B cell (primary cell): ENCODE measurements at regions not wholly inside any gene's neighbourhood (a gene's known extent, or its start where the extent isn't known, plus 50 kb on each side); places are given as distances from the start of the nearest gene placed in this dataset.

Source experiments
- ATAC-seq: fragments of 200-7000 bp; cut with Tn5 transposase; one replicate; pipeline ENCODE4 v1.10.0; 2021; ENCODE audit warnings: low read depth, mild to moderate bottlenecking, moderate number of reproducible peaks, moderate library complexity
- CTCF ChIA-PET: fragments of 350-600 bp; sonication (Branson Sonifier 250); formaldehyde crosslinking; loops from one replicate; lab custom pipeline; 2021; ENCODE audit warnings: antibody characterized with exemption, inconsistent platforms; lab: Charles Lee
- POLR2A ChIA-PET: fragments of 350-600 bp; sonication (Branson Sonifier 250); formaldehyde crosslinking; loops from one replicate; lab custom pipeline; 2021; ENCODE audit warnings: antibody characterized with exemption; lab: Charles Lee
- DNase-seq: peaks from one replicate; pipeline ENCODE4 v3.0.0; 2013
- H2AFZ ChIP-seq: 2 replicates; pipeline ENCODE4 v1.6.1; 2012; ENCODE audit warnings: mild to moderate bottlenecking, low read depth, low read length; ENCODE audit not compliant: insufficient read depth, poor library complexity, severe bottlenecking
- H3K27ac ChIP-seq, 2 donors: 1 replicate in 1 of 2; 2 replicates in 1 of 2; pipeline ENCODE4 v1.5.1; 2012 to 2013; ENCODE audit warnings: low read length in 2 of 2, mild to moderate bottlenecking in 2 of 2, moderate library complexity in 1 of 2
- H3K27me3 ChIP-seq, 4 experiments: fragments of 200-600 bp in 1 of 4; sonication (generic) in 1 of 4; replicated peaks in 1 of 4; 1 replicate in 2 of 4; 2 replicates in 2 of 4; pipeline versions ENCODE4 v1.6.1 to v1.7.0; 2013 to 2016; ENCODE audit warnings: low read length in 3 of 4, mild to moderate bottlenecking in 2 of 4, mixed read lengths in 1 of 4, moderate library complexity in 1 of 4; ENCODE audit not compliant: insufficient read depth in 4 of 4, control insufficient read depth in 3 of 4; ENCODE audit errors: control extremely low read depth in 1 of 4
- H3K36me3 ChIP-seq, 2 experiments: replicated peaks in 1 of 2; 1 replicate in 1 of 2; 2 replicates in 1 of 2; pipeline versions ENCODE4 v1.6.1 to v1.7.1; 2013; ENCODE audit warnings: low read length in 1 of 2; ENCODE audit not compliant: insufficient read depth in 2 of 2, control insufficient read depth in 1 of 2; ENCODE audit errors: control extremely low read depth in 1 of 2, extremely low read depth in 1 of 2
- H3K4me1 ChIP-seq, 2 donors: fragments of 200-600 bp in 1 of 2; sonication (generic) in 1 of 2; 1 replicate in 1 of 2; 2 replicates in 1 of 2; pipeline versions ENCODE4 v1.5.1 to v1.6.1; 2013 to 2017; ENCODE audit warnings: low read length in 2 of 2; ENCODE audit not compliant: control insufficient read depth in 2 of 2, insufficient read depth in 2 of 2
- H3K4me2 ChIP-seq: replicated peaks from 2 replicates; pipeline ENCODE3; 2012; ENCODE audit warnings: mild to moderate bottlenecking, low read depth, low read length; ENCODE audit not compliant: poor library complexity, severe bottlenecking
- H3K4me3 ChIP-seq, 5 experiments: fragments of 200-600 bp in 1 of 5; sonication (generic) in 1 of 5; 1 replicate in 3 of 5; 2 replicates in 2 of 5; pipeline versions ENCODE4 v1.5.1 to v1.7.0; 2011 to 2016; ENCODE audit warnings: low read length in 4 of 5, mild to moderate bottlenecking in 4 of 5, low read depth in 2 of 5, control low read depth in 1 of 5, moderate library complexity in 1 of 5; ENCODE audit not compliant: insufficient read depth in 1 of 5; ENCODE audit errors: control extremely low read depth in 1 of 5, extremely low read depth in 1 of 5
- H3K79me2 ChIP-seq: fragments of 200-600 bp; sonication (generic); one replicate; pipeline ENCODE4 v1.6.0; 2016; ENCODE audit warnings: low read length; ENCODE audit not compliant: control insufficient read depth, insufficient read depth
- H3K9ac ChIP-seq: fragments of 200-600 bp; sonication (generic); 2 replicates; pipeline ENCODE4 v1.6.1; 2017; ENCODE audit warnings: mild to moderate bottlenecking, low read length, moderate library complexity
- H3K9me3 ChIP-seq, 3 donors: one replicate each; pipeline versions ENCODE4 v1.6.1 to v1.7.1; 2013; ENCODE audit warnings: low read length in 2 of 3; ENCODE audit not compliant: control insufficient read depth in 2 of 3, insufficient read depth in 1 of 3; ENCODE audit errors: control extremely low read depth in 1 of 3
- H4K20me1 ChIP-seq: 2 replicates; pipeline ENCODE4 v1.6.0; 2012; ENCODE audit warnings: mild to moderate bottlenecking, low read length; ENCODE audit not compliant: insufficient read depth, control insufficient read depth, poor library complexity, severe bottlenecking
- H3K27ac Mint-ChIP-seq: one replicate; pipeline ENCODE4 v1.8.0; 2021; ENCODE audit warnings: mixed read lengths
- H3K27me3 Mint-ChIP-seq: one replicate; pipeline ENCODE4 v1.8.0; 2021; ENCODE audit warnings: mixed read lengths
- H3K4me1 Mint-ChIP-seq: one replicate; pipeline ENCODE4 v1.8.0; 2021; ENCODE audit warnings: mixed read lengths
- H3K4me3 Mint-ChIP-seq: one replicate; pipeline ENCODE4 v1.8.0; 2021; ENCODE audit warnings: mixed read lengths
- H3K9me3 Mint-ChIP-seq: one replicate; pipeline ENCODE4 v1.8.0; 2022; ENCODE audit warnings: mixed read lengths; ENCODE audit not compliant: insufficient read depth
- EZH2 ChIP-seq: IDR thresholded peaks from 2 replicates; pipeline ENCODE4 v1.6.1; 2012; ENCODE audit warnings: borderline replicate concordance, low read depth, mild to moderate bottlenecking, moderate library complexity, low read length; ENCODE audit not compliant: insufficient read depth, poor library complexity, severe bottlenecking
- WGBS: methylation state at CpG from one replicate; pipeline ENCODE4 v1.1.5; 2013; ENCODE audit warnings: missing lambda C conversion rate; ENCODE audit not compliant: insufficient coverage; 5-methylcytosine and 5-hydroxymethylcytosine counted together
- intact Hi-C: fragments of 100-400 bp; cut with micrococcal nuclease; formaldehyde crosslinking; loops from one replicate; pipeline ENCODE4 v1.10.0; 2022
- TF ChIP-seq, protein P1 (sequence below): fragments of 200-600 bp; IDR thresholded peaks from one replicate; pipeline ENCODE4 v1.8.0; 2022; ENCODE audit warnings: antibody characterized with exemption, mild to moderate bottlenecking

DNA sequence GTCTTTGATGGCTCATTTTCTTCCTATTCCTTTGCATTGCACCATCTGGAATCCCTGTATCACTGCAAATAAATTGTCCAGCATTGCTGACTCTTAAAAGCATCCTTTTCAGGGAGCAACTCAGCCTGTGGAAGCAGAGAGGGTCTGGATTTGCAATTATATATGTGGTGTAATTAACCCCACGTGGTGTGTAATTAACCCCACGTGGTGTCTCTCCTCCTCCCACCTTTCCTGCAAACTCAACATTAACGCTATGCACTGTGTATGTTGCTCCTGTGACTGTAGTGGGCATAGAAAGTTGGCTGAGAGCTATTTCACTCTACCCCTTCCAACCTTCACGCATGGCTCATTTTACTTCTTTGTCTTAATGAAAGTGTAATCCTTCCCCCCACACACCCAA lies 689.0 kb upstream of the COBL start:
- no peak for DNase-seq
- Histone ChIP-seq H3K27ac (no peak overlapping the region), H3K79me2 (no peaks in the 10 kb centered on the region), H4K20me1 (no peaks in the 10 kb centered on the region), H3K4me1 (no peaks in the 10 kb centered on the region), H3K4me3 (no peak overlapping the region), H3K36me3 (no peaks in the 10 kb centered on the region), H2AFZ (no peak overlapping the region), H3K4me2 (no peak overlapping the region), H3K9ac (no peak overlapping the region), H3K27me3 (no peaks in the 10 kb centered on the region), H3K9me3 (no peaks in the 10 kb centered on the region)
- Mint-ChIP-seq H3K9me3 (peaks cover 4% of the 10 kb centered on the region), H3K4me1 (no peaks in the 10 kb centered on the region), H3K27me3 (no peaks in the 10 kb centered on the region), H3K4me3 (no peak overlapping the region), H3K27ac (no peak overlapping the region)
- TF ChIP-seq EZH2: no peak
- TF ChIP-seq, protein P1, sequence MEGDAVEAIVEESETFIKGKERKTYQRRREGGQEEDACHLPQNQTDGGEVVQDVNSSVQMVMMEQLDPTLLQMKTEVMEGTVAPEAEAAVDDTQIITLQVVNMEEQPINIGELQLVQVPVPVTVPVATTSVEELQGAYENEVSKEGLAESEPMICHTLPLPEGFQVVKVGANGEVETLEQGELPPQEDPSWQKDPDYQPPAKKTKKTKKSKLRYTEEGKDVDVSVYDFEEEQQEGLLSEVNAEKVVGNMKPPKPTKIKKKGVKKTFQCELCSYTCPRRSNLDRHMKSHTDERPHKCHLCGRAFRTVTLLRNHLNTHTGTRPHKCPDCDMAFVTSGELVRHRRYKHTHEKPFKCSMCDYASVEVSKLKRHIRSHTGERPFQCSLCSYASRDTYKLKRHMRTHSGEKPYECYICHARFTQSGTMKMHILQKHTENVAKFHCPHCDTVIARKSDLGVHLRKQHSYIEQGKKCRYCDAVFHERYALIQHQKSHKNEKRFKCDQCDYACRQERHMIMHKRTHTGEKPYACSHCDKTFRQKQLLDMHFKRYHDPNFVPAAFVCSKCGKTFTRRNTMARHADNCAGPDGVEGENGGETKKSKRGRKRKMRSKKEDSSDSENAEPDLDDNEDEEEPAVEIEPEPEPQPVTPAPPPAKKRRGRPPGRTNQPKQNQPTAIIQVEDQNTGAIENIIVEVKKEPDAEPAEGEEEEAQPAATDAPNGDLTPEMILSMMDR: no peak
- intact Hi-C loops: no loop called here
- ATAC-seq: no peak
- WGBS: no CpG with 5 or more reads among the region's 4 CpGs
- ChIA-PET POLR2A (no interaction called here), CTCF (no interaction called here)

DNA sequence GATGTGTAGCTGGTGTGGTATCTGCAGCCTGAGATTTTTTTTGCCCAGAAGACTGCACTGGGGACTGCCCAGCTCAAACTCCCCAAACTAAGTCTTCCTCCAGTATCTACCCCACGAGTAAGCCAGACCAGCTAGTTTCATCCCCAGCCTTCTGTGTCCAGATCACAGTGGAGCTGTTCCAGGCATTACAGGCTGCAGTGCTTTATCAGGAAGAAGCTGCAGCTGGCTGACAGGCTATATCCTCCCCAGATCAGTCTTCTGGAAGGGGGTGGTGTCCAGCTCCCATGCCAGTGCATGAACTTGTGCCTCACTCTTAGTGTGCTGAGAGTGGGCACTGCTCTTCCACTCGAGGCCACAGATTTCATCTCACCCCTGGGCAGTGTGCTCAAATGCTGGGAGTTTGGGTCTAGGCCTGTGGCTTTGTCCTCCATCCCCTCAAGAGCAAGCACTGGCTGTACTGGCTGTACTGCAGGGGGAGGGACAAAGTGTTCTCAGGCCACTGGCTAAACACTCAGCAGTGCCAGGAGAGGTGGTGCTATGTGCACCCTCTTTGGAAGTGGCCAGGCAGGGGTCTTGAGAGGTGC lies 679.1 kb upstream of the COBL start:
- H3K27me3 Mint-ChIP-seq: no peaks in the 10 kb centered on the region
- Histone ChIP-seq H3K36me3 (no peaks in the 10 kb centered on the region), H3K9me3 (peaks cover 0 to 16% (median 0%) of the 10 kb centered on the region in 3 donors), H4K20me1 (no peaks in the 10 kb centered on the region), H3K27ac (no peak overlapping the region), H2AFZ (no peak overlapping the region), H3K9ac (no peak overlapping the region), H3K4me3 (no peak overlapping the region), H3K4me1 (no peaks in the 10 kb centered on the region), H3K4me2 (no peak overlapping the region), H3K27me3 (no peaks in the 10 kb centered on the region), H3K79me2 (no peaks in the 10 kb centered on the region)
- intact Hi-C loops: no loop called here
- no peak for ATAC-seq
- DNase-seq: no peak
- POLR2A ChIA-PET: no interaction called here
- CTCF ChIA-PET: no interaction called here
- H3K27ac Mint-ChIP-seq: no peak overlapping the region
- H3K4me3 Mint-ChIP-seq: no peak overlapping the region
- 60% methylated on average over 2 of the region's 2 CpGs for WGBS
- H3K9me3 Mint-ChIP-seq: peaks cover 16% of the 10 kb centered on the region
- no peaks in the 10 kb centered on the region for H3K4me1 Mint-ChIP-seq
- no peak for TF ChIP-seq EZH2
- TF ChIP-seq, protein P1: no peak
